ES-I3 (cell line): ENCODE measurements at regions not wholly inside any gene's neighbourhood (a gene's known extent, or its start where the extent isn't known, plus 50 kb on each side); places are given as distances from the start of the nearest gene placed in this dataset.
"Not testable (repeated sequence)": the region's sequence is repeated elsewhere in the genome, so short reads cannot be mapped to it uniquely, and the experiment has no call there.

Experiments used
- H3K36me3 ChIP-seq: 2 replicates; pipeline ENCODE4 v1.6.1; 2013; ENCODE audit warnings: mild to moderate bottlenecking, low read length, control low read depth, moderate library complexity; ENCODE audit not compliant: insufficient read depth
- H3K4me1 ChIP-seq: 2 replicates; pipeline ENCODE4 v1.6.1; 2013; ENCODE audit warnings: mild to moderate bottlenecking, control low read depth, low read length; ENCODE audit not compliant: insufficient read depth
- H3K9ac ChIP-seq: 2 replicates; pipeline ENCODE4 v1.6.1; 2013; ENCODE audit warnings: low read depth, mild to moderate bottlenecking, low read length, moderate library complexity
- H3K9me3 ChIP-seq: 2 replicates; pipeline ENCODE4 v1.6.1; 2013; ENCODE audit warnings: mild to moderate bottlenecking, low read length, moderate library complexity; ENCODE audit not compliant: control insufficient read depth, insufficient read depth

DNA sequence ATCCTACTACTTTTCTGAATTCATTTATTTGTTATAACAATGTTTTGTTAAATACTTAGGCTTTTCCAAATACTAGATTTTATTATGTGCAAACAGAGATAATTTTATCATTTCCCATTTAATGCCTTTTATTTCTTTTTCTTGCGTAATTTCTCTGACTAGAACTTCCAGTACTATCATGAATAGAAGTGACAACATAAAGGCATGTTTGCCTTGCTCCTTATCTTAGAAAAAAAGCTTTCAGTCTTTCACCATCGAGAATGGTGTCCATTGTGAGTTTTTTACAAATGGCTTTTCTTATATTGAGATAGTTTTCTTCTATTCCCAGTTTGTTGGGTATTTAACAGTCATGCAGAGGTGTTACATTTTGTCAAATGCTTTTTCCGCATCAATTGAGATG lies 453.1 kb upstream of the ZP4 start:
- H3K9me3 ChIP-seq = peaks cover 2% of the 10 kb centered on the region; the same call in 1 of the 2 replicates
- H3K4me1 ChIP-seq = no peaks in the 10 kb centered on the region
- no peaks in the 10 kb centered on the region for H3K36me3 ChIP-seq

DNA sequence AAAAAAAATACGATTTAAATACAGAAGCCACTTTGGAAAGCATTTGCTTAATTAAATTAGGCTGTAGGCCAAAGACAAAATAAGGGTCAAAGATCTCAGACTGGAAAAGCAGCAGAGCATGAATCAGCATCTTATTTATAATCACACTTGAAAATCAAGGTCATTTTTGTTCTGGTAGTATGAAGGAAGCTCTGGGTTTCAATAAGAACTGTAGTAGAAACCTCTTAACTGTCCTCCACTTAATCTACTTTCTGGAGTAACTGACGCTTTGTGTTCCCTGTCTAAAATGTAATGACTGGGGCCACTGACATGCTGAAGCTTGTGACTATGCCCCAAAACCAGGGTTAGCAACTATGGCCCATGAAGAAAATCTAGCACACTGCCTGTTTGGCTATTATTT lies 450.7 kb upstream of the ZP4 start:
- Histone ChIP-seq H3K36me3 (no peaks in the 10 kb centered on the region), H3K9ac (no peak overlapping the region), H3K4me1 (no peaks in the 10 kb centered on the region), H3K9me3 (peaks cover 2% of the 10 kb centered on the region; the same call in 1 of the 2 replicates)

More for the DNA sequence above, 453.1 kb upstream of the ZP4 start:
- H3K9ac ChIP-seq = no peak overlapping the region

DNA sequence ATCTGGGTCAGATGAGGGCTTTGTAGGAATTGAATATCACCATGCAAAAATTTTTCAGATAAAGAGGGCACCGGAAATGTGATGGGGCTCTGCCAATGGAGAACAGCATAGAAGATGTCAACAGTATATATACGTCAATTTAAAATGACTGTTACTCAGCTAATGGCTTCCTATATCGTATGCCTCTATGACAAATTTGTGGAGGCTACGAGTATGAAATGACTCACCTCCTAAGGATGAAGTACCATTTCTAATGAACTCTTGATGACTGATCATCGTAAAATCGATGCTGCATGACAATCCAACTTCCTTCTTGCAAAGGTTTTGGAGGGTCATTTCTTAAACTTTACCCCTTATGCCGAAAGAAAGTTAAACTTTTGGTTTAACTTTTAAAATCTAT lies 450.3 kb upstream of the ZP4 start:
- no peaks in the 10 kb centered on the region for H3K36me3 ChIP-seq
- no peaks in the 10 kb centered on the region for H3K9me3 ChIP-seq
- H3K9ac ChIP-seq = no peak overlapping the region
- no peaks in the 10 kb centered on the region for H3K4me1 ChIP-seq

DNA sequence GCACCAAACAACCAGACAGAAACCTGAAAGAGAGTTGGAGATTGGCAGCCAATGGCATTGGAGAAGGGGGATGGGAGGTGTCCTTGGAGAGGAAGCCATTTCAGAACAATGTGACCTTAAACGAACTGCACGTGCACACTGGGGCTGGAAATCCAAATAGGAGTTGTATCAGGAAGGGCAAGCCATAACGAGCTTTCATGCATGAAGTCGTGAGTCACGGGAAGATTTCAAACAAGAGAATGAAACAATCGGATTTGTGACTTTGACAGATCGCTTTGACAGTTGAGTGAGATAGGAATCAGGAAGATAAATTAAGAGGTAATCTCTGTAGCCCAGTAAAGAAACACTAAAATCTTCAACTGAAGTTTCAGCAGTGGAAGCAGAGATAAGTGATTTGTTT lies 445.8 kb upstream of the ZP4 start:
- Histone ChIP-seq H3K9ac (no peak overlapping the region), H3K9me3 (no peaks in the 10 kb centered on the region; the same call in 1 of the 2 replicates), H3K36me3 (no peaks in the 10 kb centered on the region)

DNA sequence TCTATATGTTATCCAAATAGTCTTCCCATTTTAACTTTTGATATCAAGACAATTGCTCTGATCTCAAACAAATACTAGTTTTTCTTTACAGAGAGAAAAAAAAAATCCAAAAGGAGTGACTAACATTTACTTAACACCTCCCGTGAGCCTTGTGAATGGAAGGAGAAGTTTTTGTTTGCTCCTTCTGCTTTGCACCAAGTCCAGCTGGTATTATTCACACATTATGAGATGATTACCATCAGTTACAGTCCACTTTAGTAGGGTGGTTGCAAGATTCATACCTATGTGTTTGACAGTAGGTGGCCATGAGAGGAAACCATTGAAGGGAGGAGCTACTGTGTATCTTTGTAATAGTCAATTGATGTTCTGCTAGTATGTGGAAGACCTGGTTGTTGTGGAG lies 443.4 kb upstream of the ZP4 start:
- Histone ChIP-seq H3K9ac (no peak overlapping the region), H3K9me3 (no peaks in the 10 kb centered on the region; the same call in 1 of the 2 replicates), H3K36me3 (no peaks in the 10 kb centered on the region), H3K4me1 (no peaks in the 10 kb centered on the region)

More for the DNA sequence above, 445.8 kb upstream of the ZP4 start:
- H3K4me1 ChIP-seq = no peaks in the 10 kb centered on the region

DNA sequence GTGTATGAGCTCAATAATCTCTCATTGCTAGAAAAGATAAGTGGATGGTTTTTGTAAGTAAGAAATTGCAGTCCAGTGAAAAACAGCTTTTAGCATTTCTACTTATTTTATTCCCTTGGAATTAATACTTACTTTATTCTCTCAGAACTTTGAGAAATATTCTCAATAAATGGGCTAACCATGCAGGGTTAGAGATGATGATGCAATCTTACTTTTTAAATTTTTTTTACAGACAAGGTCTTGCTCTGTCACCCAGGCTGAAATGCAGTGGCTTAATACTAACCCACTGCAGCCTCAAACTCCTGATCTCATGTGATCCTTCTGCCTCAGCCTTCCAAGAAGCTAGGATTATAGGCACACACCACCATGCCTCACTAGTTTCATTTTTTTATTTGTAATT lies 440.8 kb upstream of the ZP4 start:
- H3K9ac ChIP-seq = no peak overlapping the region
- no peaks in the 10 kb centered on the region; the same call in 1 of the 2 replicates for H3K9me3 ChIP-seq

DNA sequence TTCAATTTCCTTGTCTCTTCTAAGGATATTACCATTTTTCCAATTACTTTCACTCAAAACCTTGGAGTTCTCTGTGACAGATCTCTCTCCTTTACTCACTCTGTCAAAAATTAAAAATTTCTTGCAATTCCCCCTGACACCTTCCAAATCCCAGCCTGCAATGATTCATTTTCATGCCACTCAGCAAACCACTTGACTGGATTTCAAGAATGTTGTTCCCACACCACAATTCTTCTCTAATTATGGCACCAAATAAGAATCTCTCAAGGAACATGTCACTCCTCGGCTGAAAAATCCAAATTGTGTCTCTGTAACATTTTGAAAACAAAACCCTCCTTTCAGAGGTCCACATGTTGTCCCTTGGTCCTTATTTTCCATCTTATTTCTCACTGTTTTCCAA lies 438.9 kb upstream of the ZP4 start:
- no peaks in the 10 kb centered on the region for H3K36me3 ChIP-seq
- H3K4me1 ChIP-seq = no peaks in the 10 kb centered on the region
- H3K9ac ChIP-seq = no peak overlapping the region
- peaks cover 3% of the 10 kb centered on the region; the same call in 1 of the 2 replicates for H3K9me3 ChIP-seq

More for the DNA sequence above, 440.8 kb upstream of the ZP4 start:
- H3K4me1 ChIP-seq = no peaks in the 10 kb centered on the region
- H3K36me3 ChIP-seq = no peaks in the 10 kb centered on the region

DNA sequence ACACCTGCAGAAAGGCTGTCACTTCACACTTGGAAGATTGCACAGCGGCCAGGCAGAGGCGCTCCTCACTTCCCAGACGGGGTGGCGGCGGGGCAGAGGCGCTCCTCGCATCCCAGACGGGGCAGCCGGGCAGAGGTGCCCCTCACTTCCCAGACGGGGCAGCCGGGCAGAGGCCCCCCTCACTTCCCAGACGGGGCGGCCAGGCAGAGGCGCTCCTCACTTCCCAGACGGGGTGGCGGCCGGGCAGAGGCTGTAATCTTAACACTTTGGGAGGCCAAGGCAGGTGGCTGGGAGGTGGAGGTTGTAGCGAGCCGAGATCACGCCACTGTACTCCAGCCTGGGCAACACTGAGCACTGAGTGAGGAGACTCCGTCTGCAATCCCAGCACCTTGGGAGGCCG lies 436.3 kb upstream of the ZP4 start:
- H3K9ac ChIP-seq, H3K36me3 ChIP-seq, H3K9me3 ChIP-seq, H3K4me1 ChIP-seq: not testable (repeated sequence)

DNA sequence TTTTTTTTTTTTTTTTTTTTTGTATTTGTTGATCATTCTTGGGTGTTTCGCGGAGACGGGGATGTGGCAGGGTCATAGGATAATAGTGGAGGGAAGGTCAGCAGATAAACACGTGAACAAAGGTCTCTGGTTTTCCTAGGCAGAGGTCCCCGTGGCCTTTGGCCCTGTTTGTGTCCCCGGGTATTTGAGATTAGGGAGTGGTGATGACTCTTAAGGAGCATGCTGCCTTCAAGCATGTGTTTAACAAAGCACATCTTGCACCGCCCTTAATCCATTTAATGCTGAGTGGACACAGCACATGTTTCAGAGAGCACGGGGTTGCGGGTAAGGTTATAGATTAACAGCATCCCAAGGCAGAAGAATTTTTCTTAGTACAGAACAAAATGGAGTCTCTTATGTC lies 435.8 kb upstream of the ZP4 start:
- H3K36me3 ChIP-seq, H3K9ac ChIP-seq, H3K9me3 ChIP-seq, H3K4me1 ChIP-seq: not testable (repeated sequence)

DNA sequence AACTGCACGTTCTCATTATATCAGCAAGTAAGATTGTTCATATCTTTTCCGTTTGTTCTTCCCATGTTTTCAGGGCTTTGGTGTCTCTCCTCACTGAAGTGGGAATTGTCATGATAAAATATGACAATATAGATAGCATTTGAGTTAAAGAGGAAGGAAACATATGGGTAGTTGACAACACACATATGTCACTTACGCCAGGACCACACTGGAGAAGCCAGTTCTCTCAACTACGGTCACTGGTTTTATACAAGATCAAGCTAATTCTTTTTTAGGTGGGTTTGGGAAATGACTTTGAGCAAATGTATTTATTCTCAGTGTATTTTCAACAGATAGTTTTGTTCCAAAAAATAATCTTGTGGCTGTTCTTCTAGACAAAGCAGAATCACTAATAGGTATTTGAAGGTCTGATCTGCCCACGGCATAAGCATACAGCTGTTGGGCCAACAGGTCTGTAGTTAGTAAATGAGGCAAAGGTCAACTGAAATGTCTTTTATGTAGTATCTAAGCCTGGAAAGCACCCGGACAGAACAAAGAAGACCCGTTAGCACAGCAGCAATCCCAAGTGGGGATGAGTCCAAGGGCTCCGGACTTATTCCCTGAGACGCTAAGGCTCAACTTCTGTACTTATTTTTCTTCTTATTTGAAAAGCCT lies 433.6 kb upstream of the ZP4 start:
- Histone ChIP-seq H3K9me3 (peaks cover 13% of the 10 kb centered on the region), H3K4me1 (peaks cover 4% of the 10 kb centered on the region; the same call in 1 of the 2 replicates), H3K36me3 (no peaks in the 10 kb centered on the region), H3K9ac (no peak overlapping the region)

DNA sequence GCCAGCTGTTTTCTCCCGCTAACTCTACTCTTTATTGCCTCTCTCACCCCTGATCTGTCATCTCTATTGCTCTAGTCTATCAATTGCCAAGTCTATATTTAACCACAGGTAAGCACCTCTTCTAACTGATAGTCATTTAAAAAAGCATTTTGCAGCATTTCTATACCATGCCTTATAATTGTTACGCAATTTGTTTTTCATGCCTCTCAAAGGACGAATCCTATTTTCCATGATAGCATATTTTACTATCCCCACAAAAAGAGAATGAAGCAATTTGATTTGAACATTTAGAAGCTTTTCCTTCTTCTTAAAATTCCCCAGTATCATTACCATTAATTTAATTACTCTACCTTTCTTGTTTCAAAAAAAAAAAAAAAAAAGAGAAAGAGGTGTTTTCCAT lies 432.8 kb upstream of the ZP4 start:
- H3K9ac ChIP-seq = no peak overlapping the region
- peaks cover 14% of the 10 kb centered on the region for H3K9me3 ChIP-seq
- H3K36me3 ChIP-seq = no peaks in the 10 kb centered on the region
- peaks cover 4% of the 10 kb centered on the region; the same call in 1 of the 2 replicates for H3K4me1 ChIP-seq

DNA sequence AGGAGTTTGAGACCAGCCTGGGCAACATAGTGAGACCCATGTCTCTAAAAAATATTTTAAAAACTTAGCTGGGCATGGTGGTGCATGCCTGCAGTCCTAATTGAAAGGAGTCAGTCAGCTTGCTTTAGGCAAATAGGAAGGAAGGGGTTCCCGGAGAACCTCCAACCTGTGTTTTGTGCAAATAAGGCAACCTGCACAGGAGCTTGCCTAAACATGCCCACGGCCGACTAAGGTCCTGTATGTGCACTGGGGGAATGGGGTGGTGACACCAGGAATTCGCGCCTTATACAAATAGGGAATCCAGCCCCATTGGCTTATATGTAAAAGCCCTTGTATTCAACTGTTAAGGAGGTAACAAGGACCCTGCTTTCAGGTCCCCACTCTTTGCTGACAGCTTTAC lies 429.2 kb upstream of the ZP4 start:
- H3K9ac ChIP-seq = no peak overlapping the region
- no peaks in the 10 kb centered on the region for H3K36me3 ChIP-seq
- peaks cover 13% of the 10 kb centered on the region for H3K9me3 ChIP-seq
- peaks cover 4% of the 10 kb centered on the region; the same call in 1 of the 2 replicates for H3K4me1 ChIP-seq

DNA sequence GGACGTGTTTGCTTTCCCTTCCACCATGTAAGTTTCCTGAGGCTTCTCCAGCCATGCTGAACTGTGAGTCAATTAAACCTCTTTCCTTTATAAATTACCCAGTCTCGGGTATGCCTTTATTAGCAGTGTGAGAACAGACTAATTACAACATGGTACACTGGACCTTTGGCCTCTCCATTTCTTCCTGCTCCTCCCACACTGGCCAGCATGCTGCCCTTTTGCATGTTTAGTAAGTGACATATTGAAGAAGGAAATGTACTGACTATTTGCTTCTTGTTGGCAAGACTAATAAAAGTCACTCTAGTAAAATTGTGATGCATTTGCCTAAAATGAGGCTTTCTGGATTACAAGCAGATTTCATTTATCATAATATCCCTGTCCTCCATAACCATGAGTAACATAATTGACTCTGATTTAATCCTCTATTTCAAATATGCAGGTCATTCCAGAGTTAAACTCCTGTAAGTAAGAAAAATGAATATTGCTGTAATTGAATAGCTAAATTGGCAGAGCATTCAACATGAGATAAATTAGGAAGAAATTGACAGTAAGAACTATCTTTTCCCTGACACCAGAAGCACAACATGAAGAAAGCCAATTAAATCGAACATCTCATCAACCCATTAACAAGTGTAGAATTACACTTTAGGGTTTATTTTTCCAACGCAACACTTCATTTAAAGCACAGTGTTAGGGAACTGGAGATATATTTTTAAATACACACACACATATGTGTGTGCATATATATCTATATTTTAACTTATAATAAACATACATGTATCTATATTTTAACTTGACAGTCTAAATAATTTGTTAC lies 427.8 kb upstream of the ZP4 start:
- H3K9ac ChIP-seq = no peak overlapping the region
- no peaks in the 10 kb centered on the region for H3K4me1 ChIP-seq
- H3K36me3 ChIP-seq = no peaks in the 10 kb centered on the region
- H3K9me3 ChIP-seq = peaks cover 13% of the 10 kb centered on the region

DNA sequence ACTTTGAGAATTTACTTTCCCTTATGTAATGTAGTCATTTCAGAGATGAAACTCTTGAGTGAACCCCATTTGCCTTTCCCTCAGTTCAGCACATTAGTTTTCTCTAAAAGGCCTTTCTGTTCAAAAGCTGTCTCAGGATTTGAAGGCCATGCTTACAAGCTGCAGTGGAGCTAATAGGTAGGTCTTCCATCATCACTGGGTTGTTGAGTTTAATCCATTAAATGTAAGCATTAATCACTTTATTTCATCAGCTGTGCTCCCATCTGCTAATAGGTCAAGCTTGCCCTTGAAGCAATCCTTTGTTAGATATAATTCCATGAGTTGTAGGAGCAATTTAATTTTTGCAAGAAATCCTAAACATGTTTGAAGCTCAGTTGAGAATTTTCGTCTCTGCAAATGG lies 422.2 kb upstream of the ZP4 start:
- Histone ChIP-seq H3K36me3 (no peaks in the 10 kb centered on the region), H3K9ac (no peak overlapping the region), H3K9me3 (no peaks in the 10 kb centered on the region), H3K4me1 (no peaks in the 10 kb centered on the region)

DNA sequence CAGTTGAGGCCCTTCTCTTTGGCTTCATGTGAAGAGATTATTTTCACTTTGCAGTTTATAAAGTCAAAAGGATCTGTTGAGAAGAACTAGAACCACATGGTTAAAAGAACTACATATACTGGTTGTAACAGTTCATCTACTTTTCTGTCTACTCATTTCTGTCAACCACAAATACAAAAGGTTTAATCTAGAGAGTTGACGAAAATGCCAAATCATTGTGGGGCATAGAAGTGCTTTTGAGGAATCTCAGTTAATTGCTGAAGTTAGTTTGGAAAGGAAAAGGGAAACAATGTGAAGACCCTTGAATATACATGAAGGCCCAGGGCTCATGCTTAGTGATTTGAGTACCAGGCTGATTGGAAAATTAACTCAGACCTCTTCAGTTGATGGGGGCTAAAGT lies 415.7 kb upstream of the ZP4 start:
- no peak overlapping the region for H3K9ac ChIP-seq
- H3K36me3 ChIP-seq = no peaks in the 10 kb centered on the region
- H3K9me3 ChIP-seq = no peaks in the 10 kb centered on the region
- H3K4me1 ChIP-seq = no peaks in the 10 kb centered on the region
